K562 (cell line): ENCODE measurements at regions not wholly inside any gene's neighbourhood (a gene's known extent, or its start where the extent isn't known, plus 50 kb on each side); places are given as distances from the start of the nearest gene placed in this dataset.

Experiments used
- ATAC-seq: fragments of 200-7000 bp; cut with Tn5 transposase; 3 replicates; pipeline ENCODE4 v1.9.1; 2020; ENCODE audit warnings: moderate library complexity
- BruUV-seq: library from RNA; stranded (reverse); fragments of 400-500 nt; replicated peaks from 2 replicates; lab custom pipeline; 2021; lab: Mats Ljungman, UMichigan
- CTCF ChIA-PET: fragments of 300-600 bp; formaldehyde crosslinking; extraction: SDS; loops from one replicate; lab custom pipeline; 2021; ENCODE audit warnings: low intra/inter-chr PET ratio; lab: Yijun Ruan, JAX
- POLR2A ChIA-PET: fragments of 300-600, 350-650 bp; sonication (Branson Sonifier 250); formaldehyde crosslinking; extraction: SDS; loops from one replicate; lab custom pipeline; 2021; ENCODE audit warnings: antibody characterized with exemption, inconsistent platforms; lab: Yijun Ruan, JAX
- DNase-seq, 4 experiments: peaks; one replicate each; pipeline versions ENCODE4 v3.0.0 to v3.0.0-alpha.2; 2011 to 2018; ENCODE audit warnings: low spot score in 3 of 4, mixed read lengths in 3 of 4; ENCODE audit errors: extremely low read depth in 1 of 4
- FAIRE-seq: peaks from 2 replicates; lab custom pipeline; 2011; peaks lifted over from hg19 to GRCh38; lab: Jason Lieb, UNC
- H2AFZ ChIP-seq: 2 replicates; pipeline ENCODE4 v1.6.0; 2011; ENCODE audit warnings: low read depth, low read length, control low read depth, inconsistent platforms
- H3K27ac ChIP-seq: fragments of 200-600 bp; 3 replicates; pipeline ENCODE4 v1.8.0; 2011; ENCODE audit warnings: low read depth, mild to moderate bottlenecking, control low read depth, inconsistent platforms, low read length, moderate library complexity, mixed read lengths; ENCODE audit errors: extremely low read depth
- H3K27me3 ChIP-seq, 2 experiments: fragments of 300-600 bp in 1 of 2; 2 replicates in 1 of 2; 3 replicates in 1 of 2; pipeline versions ENCODE4 v1.6.0 to v1.8.0; 2011; ENCODE audit warnings: inconsistent platforms in 2 of 2, low read length in 2 of 2, mild to moderate bottlenecking in 1 of 2, mixed read lengths in 1 of 2, moderate library complexity in 1 of 2; ENCODE audit not compliant: control insufficient read depth in 2 of 2, insufficient read depth in 2 of 2
- H3K36me3 ChIP-seq: fragments of 300-600 bp; 3 replicates; pipeline ENCODE4 v1.8.0; 2011; ENCODE audit warnings: mild to moderate bottlenecking, low read length, inconsistent platforms; ENCODE audit not compliant: control insufficient read depth, insufficient read depth
- H3K4me1 ChIP-seq, 2 experiments: fragments of 200-600 bp in 1 of 2; replicated peaks in 1 of 2; 2 replicates in 1 of 2; 3 replicates in 1 of 2; pipeline versions ENCODE4 v1.5.1 to v1.8.0; 2011; ENCODE audit warnings: inconsistent platforms in 2 of 2, low read length in 2 of 2, mild to moderate bottlenecking in 1 of 2, mixed read lengths in 1 of 2, moderate library complexity in 1 of 2; ENCODE audit not compliant: control insufficient read depth in 2 of 2, insufficient read depth in 2 of 2
- H3K4me2 ChIP-seq: 2 replicates; pipeline ENCODE4 v1.6.1; 2011; ENCODE audit warnings: low read length, control low read depth, inconsistent platforms, mixed read lengths; ENCODE audit not compliant: insufficient read depth
- H3K4me3 ChIP-seq: fragments of 200-600 bp; sonication (generic), shearing (Covaris generic); 2 replicates; pipeline ENCODE4 v1.5.1; 2016; ENCODE audit warnings: control low read depth, inconsistent platforms
- H3K79me2 ChIP-seq: fragments of 200-600 bp; 3 replicates; pipeline ENCODE4 v1.8.0; 2011; ENCODE audit warnings: low read length, inconsistent platforms; ENCODE audit not compliant: control insufficient read depth, insufficient read depth
- H3K9ac ChIP-seq, 2 experiments: 2 replicates each; pipeline versions ENCODE4 v1.6.0 to v1.6.1; 2011; ENCODE audit warnings: low read depth in 2 of 2, low read length in 2 of 2, control low read depth in 1 of 2, inconsistent platforms in 1 of 2, mild to moderate bottlenecking in 1 of 2, mixed read lengths in 1 of 2; ENCODE audit not compliant: insufficient read depth in 1 of 2
- H3K9me1 ChIP-seq: one replicate; pipeline ENCODE4 v1.6.0; 2011; ENCODE audit warnings: inconsistent platforms, mild to moderate bottlenecking, low read length, moderate library complexity; ENCODE audit not compliant: control insufficient read depth, insufficient read depth
- H3K9me3 ChIP-seq: replicated peaks from 2 replicates; pipeline ENCODE4 v1.5.1; 2011; ENCODE audit warnings: low read depth, low read length, inconsistent platforms; ENCODE audit not compliant: control insufficient read depth, insufficient read depth
- H4K20me1 ChIP-seq: replicated peaks from 2 replicates; pipeline ENCODE4 v1.6.1; 2011; ENCODE audit warnings: low read length, inconsistent platforms, mixed read lengths; ENCODE audit not compliant: control insufficient read depth, insufficient read depth
- CEBPZ ChIP-seq: fragments of 150-350 bp; IDR thresholded peaks from 2 replicates; pipeline ENCODE4 v1.6.1; 2014; ENCODE audit warnings: low read depth, mild to moderate bottlenecking, low read length, borderline replicate concordance
- CTCF ChIP-seq, 3 experiments: IDR thresholded peaks in 2 of 3; conservative IDR thresholded peaks in 1 of 3; 2 replicates each; pipeline ENCODE4 v1.5.1; 2011 to 2012; ENCODE audit warnings: low read length in 3 of 3, mild to moderate bottlenecking in 3 of 3, control low read depth in 2 of 3, improper control_type of control experiment in 1 of 3, inconsistent platforms in 1 of 3, low read depth in 1 of 3, mixed read lengths in 1 of 3, moderate library complexity in 1 of 3; ENCODE audit not compliant: insufficient read depth in 2 of 3
- CTCFL ChIP-seq: IDR thresholded peaks from 2 replicates; pipeline ENCODE4 v1.6.1; 2011; ENCODE audit warnings: borderline replicate concordance, low read depth, mild to moderate bottlenecking, moderate library complexity, low read length; ENCODE audit not compliant: insufficient read depth, poor library complexity, severe bottlenecking
- KLF16 ChIP-seq: IDR thresholded peaks from 2 replicates; pipeline ENCODE4 v1.6.1; 2016; ENCODE audit warnings: antibody characterized with exemption
- RAD21 ChIP-seq, 2 experiments: fragments of 250-450 bp in 1 of 2; fragments of 450-650 bp in 1 of 2; sonication (Bioruptor Pico) in 1 of 2; formaldehyde crosslinking in 1 of 2; IDR thresholded peaks in 1 of 2; conservative IDR thresholded peaks in 1 of 2; 2 replicates each; pipeline versions ENCODE4 v1.4.0 to v1.8.0; 2020 to 2022; ENCODE audit warnings: mild to moderate bottlenecking in 2 of 2, moderate library complexity in 1 of 2
- SMC3 ChIP-seq: conservative IDR thresholded peaks from 2 replicates; pipeline ENCODE4 v1.6.1; 2011; ENCODE audit warnings: low read depth, low read length, improper control_type of control experiment; ENCODE audit not compliant: insufficient read depth
- ZNF408 ChIP-seq: fragments of 250-450 bp; sonication (Bioruptor Pico); IDR thresholded peaks from 2 replicates; pipeline ENCODE4 v1.4.0; 2020; ENCODE audit warnings: low read depth, mild to moderate bottlenecking, moderate library complexity
- WGBS: fragments of 100-300 bp; shearing (Covaris generic); methylation state at CpG from one replicate; pipeline ENCODE4 v1.1.6; 2016; ENCODE audit warnings: low coverage, mixed read lengths; ENCODE audit not compliant: insufficient coverage; ENCODE audit errors: missing lambda C conversion rate; 5-methylcytosine and 5-hydroxymethylcytosine counted together
- in situ Hi-C: fragments of 300-500 bp; cut with MboI; formaldehyde crosslinking; loops from 4 replicates; pipeline ENCODE4 v1.15.0; 2018; ENCODE audit warnings: inconsistent platforms, mixed read lengths
- intact Hi-C: fragments of 100-400 bp; cut with micrococcal nuclease; formaldehyde crosslinking; loops from 2 replicates; pipeline ENCODE4 v1.14.2; 2022

GRCh38 chr4:77385124-77385969, 220.3 kb upstream of the CXCL13 start:
- in situ Hi-C loops: no loop called here
- CTCF ChIA-PET: interaction anchor here (0.8 to 1.4 kb wide), 3 partner anchors 47 to 233 kb away, joined by 3 to 4 read pairs (median 4); no protein-coding TSS in a partner anchor
- TF ChIP-seq ZNF408 (no peak), CTCF (IDR thresholded peaks at IDR 0.05 in 2 of 3, conservative IDR thresholded peaks at IDR 0.05 in 1 of 3; ENCODE audit: insufficient read depth in 2 of 3, low read depth in 1 of 3, low read length in 3 of 3) (peak; percentile 71 to 80 (median 80)), RAD21 (CRISPR knock-in tag; conservative IDR thresholded peaks at IDR 0.05 in 1 of 2, IDR thresholded peaks at IDR 0.05 in 1 of 2) (peak; percentile 39 to 70), CTCFL (peak; percentile 34), KLF16 (0 out of 2 replicates have a peak, but pooled peaks have one; percentile 20), SMC3 (peak; percentile 54; the same call in 1 of the 2 replicates), CEBPZ (no peak)

More at GRCh38 chr4:77385124-77385969, 220.3 kb upstream of the CXCL13 start:
- Histone ChIP-seq H3K4me1 (no peaks in the 10 kb centered on the region), H3K27me3 (no peaks in the 10 kb centered on the region), H3K27ac (no peak overlapping the region), H3K9me1 (no peaks in the 10 kb centered on the region), H3K9ac (no peak overlapping the region), H3K4me2 (no peak overlapping the region), H3K9me3 (no peaks in the 10 kb centered on the region), H3K79me2 (no peaks in the 10 kb centered on the region), H4K20me1 (no peaks in the 10 kb centered on the region), H2AFZ (no peak overlapping the region), H3K36me3 (no peaks in the 10 kb centered on the region), H3K4me3 (no peak overlapping the region)
- DNase-seq (peak; percentile 49 to 64 (median 55)), FAIRE-seq (peak; percentile 93), ATAC-seq (peak; percentile 85)
- no TSS peak for BruUV-seq
- 0% methylated on average over 4 of the region's 4 CpGs for WGBS
- POLR2A ChIA-PET: no interaction called here
- intact Hi-C loops: loop anchor here (1.0 to 10.0 kb wide), 5 partner anchors 48 to 309 kb away; no protein-coding TSS in a partner anchor
